ENCODE measurements at regions not wholly inside any gene's neighbourhood (a gene's known extent, or its start where the extent isn't known, plus 50 kb on each side); places are given as distances from the start of the nearest gene placed in this dataset.
"Not testable (repeated sequence)": the region's sequence is repeated elsewhere in the genome, so short reads cannot be mapped to it uniquely, and the experiment has no call there.

DNA sequence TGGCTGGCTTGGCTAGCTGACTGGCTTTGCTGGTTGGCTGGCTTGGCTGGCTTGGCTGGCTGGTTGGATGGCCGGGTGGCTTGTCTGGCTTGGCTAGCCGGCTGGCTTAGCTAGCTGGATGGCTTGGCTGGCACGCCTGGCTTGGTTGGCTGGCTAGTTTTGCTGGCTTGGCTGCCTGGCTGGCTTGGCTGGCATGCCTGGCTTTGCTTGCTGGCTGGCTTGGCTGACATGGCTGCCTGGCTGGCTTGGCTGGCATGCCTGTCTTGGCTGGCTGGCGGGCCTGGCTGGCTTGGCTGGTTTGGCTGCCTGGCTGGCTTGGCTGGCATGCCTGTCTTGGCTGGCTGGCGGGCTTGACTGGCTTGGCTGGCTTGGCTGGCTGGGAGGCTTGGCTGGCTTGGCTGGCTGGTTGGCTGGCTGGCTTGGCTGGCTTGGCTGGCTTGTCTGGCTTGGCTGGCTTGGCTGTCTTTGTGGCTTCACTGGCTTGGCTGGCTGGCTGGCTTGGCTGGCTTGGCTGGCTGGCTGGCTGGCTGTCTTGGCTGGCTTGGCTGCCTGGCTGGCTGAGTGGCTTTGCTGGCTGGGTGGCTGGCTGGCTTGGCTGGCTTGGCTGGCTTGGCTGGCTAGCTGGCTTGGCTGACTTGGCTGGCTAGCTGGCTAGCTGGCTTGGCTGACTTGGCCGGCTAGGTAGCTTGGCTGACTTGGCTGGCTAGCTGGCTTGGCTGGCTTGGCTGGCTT lies 2808.9 kb downstream of the RPIA start:
- not testable (repeated sequence) for H3K9ac ChIP-seq (ENCODE audit: low read length); H3K4me1 ChIP-seq (ENCODE audit: control insufficient read depth, insufficient read depth, low read length); H3K36me3 ChIP-seq (ENCODE audit: control insufficient read depth, insufficient read depth, low read length); H3K27ac ChIP-seq (ENCODE audit: low read depth, low read length); H3K27me3 ChIP-seq (ENCODE audit: control insufficient read depth, insufficient read depth, low read length); H3K4me3 ChIP-seq (ENCODE audit: low read length)

DNA sequence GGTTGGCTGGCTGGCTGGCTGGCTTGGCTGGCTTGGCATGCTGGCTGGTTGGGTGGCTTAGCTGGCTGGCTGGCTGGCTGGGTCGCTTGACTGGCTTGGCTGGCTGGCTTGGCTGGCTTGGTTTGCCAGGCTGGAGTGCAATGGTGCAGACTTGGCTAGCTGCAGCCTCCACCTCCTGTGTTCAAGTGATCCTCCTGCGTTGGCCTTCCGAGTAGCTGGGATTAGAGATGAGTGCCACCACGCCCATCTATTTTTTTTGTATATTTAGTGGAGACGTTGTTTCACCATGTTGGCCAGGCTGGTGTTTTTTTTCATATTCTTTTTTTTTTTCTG lies 2809.5 kb downstream of the RPIA start:
- not testable (repeated sequence) for H3K4me3 ChIP-seq (ENCODE audit: low read length); H3K27me3 ChIP-seq (ENCODE audit: control insufficient read depth, insufficient read depth, low read length); H3K9ac ChIP-seq (ENCODE audit: low read length); H3K36me3 ChIP-seq (ENCODE audit: control insufficient read depth, insufficient read depth, low read length); H3K27ac ChIP-seq (ENCODE audit: low read depth, low read length); H3K4me1 ChIP-seq (ENCODE audit: control insufficient read depth, insufficient read depth, low read length)

DNA sequence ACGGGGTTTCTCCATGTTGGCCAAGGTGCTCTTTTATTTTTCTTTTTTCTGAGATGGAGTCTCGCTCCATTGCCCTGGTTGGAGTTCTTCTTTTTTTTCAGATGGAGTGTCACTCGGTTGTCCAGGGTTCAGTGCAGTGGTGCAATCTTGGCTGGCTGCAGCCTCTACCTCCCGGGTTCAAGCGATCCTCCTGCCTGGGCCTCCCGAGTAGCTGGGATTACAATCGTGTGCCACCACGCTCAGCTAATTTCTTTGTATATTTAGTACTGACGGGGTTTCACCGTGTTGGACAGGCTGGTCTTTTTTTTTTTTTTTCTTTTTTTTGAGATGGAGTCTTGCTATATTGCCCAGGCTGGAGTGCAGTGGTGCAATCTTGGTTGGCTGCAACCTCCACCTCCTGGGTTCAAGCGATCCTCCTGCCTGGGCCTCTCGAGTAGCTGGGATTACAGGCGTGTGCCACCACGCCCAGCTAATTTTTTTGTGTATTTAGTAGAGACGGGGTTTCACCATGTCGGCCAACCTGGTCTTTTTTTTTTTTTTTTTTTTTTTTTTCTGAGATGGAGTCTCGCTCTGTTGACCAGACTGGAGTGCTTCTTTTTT lies 2810.1 kb downstream of the RPIA start:
- H3K27me3 ChIP-seq (ENCODE audit: control insufficient read depth, insufficient read depth, low read length); H3K27ac ChIP-seq (ENCODE audit: low read depth, low read length); H3K36me3 ChIP-seq (ENCODE audit: control insufficient read depth, insufficient read depth, low read length); H3K4me3 ChIP-seq (ENCODE audit: low read length); H3K9ac ChIP-seq (ENCODE audit: low read length); H3K4me1 ChIP-seq (ENCODE audit: control insufficient read depth, insufficient read depth, low read length): not testable (repeated sequence)

DNA sequence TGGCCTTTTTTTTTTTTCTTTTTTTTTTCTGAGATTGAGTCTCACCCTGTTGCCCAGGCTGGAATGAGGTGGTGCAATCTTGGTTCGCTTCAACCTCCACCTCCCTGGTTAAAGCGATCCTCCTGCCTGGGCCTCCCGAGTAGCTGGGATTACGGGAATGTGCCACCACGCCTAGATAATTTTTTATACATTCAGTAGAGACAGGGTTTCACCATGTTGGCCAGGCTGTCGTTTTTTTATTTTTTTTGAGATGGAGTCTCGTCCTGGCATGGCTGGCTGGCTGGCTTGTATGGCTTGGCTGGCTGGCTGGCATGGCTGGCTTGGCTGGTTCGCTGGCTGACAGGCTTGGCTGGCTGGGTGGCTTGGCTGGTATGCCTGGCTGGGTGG lies 2812.1 kb downstream of the RPIA start:
- H3K36me3 ChIP-seq (ENCODE audit: control insufficient read depth, insufficient read depth, low read length); H3K4me1 ChIP-seq (ENCODE audit: control insufficient read depth, insufficient read depth, low read length); H3K9ac ChIP-seq (ENCODE audit: low read length); H3K27ac ChIP-seq (ENCODE audit: low read depth, low read length); H3K4me3 ChIP-seq (ENCODE audit: low read length); H3K27me3 ChIP-seq (ENCODE audit: control insufficient read depth, insufficient read depth, low read length): not testable (repeated sequence)

DNA sequence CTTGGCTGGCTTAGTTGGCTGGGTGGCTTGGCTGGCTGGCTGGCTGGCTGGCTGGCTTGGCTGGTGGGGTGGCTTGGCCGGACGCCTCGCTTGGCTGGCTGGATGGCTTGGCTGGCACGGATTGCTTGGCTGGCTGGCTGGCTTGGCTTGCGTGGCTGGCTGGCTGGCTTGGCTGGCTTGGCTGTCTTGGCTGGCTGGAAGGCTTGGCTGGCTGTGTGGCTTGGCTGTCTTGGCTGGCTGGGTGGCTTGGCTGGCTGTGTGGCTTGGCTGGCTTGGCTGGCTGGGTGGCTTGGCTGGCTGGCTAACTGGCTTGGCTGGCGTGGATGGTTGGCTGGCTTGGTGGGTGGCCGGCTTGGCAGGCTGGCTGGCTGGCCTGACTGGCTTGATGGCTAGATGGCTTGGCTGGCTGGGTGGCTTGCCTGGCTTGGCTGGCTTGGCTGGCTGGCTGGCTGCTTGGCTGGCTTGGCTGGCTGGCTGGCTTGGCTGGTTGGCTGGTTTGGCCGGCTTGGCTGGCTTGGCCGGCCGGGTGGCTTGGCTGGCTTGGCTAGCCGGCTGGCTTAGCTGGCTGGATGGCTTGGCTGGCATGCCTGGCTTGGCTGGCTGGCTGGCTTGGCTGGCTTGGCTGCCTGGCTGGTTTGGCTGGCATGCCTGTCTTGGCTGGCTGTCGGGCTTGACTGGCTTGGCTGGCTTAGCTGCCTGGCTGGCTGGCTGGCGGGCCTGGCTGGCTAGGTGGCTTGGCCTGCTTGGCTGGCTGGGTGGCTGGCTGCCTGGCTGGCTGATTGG lies 2812.7 kb downstream of the RPIA start:
- H3K27ac ChIP-seq (ENCODE audit: low read depth, low read length); H3K4me3 ChIP-seq (ENCODE audit: low read length); H3K9ac ChIP-seq (ENCODE audit: low read length); H3K27me3 ChIP-seq (ENCODE audit: control insufficient read depth, insufficient read depth, low read length); H3K36me3 ChIP-seq (ENCODE audit: control insufficient read depth, insufficient read depth, low read length); H3K4me1 ChIP-seq (ENCODE audit: control insufficient read depth, insufficient read depth, low read length): not testable (repeated sequence)

DNA sequence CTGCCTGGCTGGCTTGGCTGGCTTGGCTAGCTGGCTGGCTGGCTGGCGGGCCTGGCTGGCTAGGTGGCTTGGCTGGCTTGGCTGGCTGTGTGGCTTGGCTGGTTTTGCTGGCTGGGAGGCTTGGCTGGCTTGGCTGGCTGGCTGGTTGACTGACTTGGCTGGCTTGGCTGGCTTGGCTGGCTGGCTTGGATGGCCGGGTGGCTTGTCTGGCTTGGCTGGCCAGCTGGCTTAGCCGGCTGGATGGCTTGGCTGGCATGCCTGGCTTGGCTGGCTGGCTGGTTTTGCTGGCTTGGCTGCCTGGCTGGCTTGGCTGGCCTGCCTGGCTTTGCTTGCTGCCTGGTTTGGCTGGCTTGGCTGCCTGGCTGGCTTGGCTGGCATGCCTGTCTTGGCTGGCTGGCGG lies 2817.3 kb downstream of the RPIA start:
- not testable (repeated sequence) for H3K36me3 ChIP-seq (ENCODE audit: control insufficient read depth, insufficient read depth, low read length); H3K4me3 ChIP-seq (ENCODE audit: low read length); H3K27ac ChIP-seq (ENCODE audit: low read depth, low read length); H3K9ac ChIP-seq (ENCODE audit: low read length); H3K27me3 ChIP-seq (ENCODE audit: control insufficient read depth, insufficient read depth, low read length); H3K4me1 ChIP-seq (ENCODE audit: control insufficient read depth, insufficient read depth, low read length)

DNA sequence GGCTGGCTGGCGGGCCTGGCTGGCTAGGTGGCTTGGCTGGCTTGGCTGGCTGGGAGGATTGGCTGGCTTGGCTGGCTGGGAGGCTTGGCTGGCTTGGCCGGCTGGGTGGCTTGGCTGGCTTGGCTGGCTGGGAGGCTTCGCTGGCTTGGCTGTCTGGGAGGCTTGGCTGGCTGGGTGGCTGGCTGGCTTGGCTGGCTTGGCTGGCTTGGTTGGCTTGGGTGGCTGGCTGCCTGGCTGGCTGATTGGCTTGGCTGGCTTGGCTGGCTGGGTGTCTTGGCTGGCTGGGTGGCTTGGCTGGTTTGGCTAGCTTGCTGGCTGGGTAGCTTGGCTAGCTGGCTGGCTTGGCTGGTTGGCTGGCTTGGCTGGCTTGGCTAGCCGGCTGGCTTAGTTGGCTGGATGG lies 2817.8 kb downstream of the RPIA start:
- not testable (repeated sequence) for H3K36me3 ChIP-seq (ENCODE audit: control insufficient read depth, insufficient read depth, low read length); H3K4me1 ChIP-seq (ENCODE audit: control insufficient read depth, insufficient read depth, low read length); H3K4me3 ChIP-seq (ENCODE audit: low read length); H3K27ac ChIP-seq (ENCODE audit: low read depth, low read length); H3K27me3 ChIP-seq (ENCODE audit: control insufficient read depth, insufficient read depth, low read length); H3K9ac ChIP-seq (ENCODE audit: low read length)

DNA sequence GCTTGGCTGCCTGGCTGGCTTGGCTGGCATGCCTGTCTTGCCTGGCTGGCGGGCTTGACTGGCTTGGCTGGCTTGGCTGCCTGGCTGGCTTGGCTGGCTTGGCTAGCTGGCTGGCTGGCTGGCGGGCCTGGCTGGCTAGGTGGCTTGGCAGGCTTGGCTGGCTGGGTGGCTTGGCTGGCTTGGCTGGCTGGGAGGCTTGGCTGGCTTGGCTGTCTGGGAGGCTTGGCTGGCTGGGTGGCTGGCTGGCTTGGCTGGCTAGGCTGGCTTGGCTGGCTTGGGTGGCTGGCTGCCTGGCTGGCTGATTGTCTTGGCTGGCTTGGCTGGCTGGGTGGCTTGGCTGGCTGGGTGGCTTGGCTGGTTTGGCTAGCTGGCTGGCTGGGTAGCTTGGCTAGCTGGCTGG lies 2819.7 kb downstream of the RPIA start:
- not testable (repeated sequence) for H3K27me3 ChIP-seq (ENCODE audit: control insufficient read depth, insufficient read depth, low read length); H3K9ac ChIP-seq (ENCODE audit: low read length); H3K36me3 ChIP-seq (ENCODE audit: control insufficient read depth, insufficient read depth, low read length); H3K4me3 ChIP-seq (ENCODE audit: low read length); H3K4me1 ChIP-seq (ENCODE audit: control insufficient read depth, insufficient read depth, low read length); H3K27ac ChIP-seq (ENCODE audit: low read depth, low read length)

DNA sequence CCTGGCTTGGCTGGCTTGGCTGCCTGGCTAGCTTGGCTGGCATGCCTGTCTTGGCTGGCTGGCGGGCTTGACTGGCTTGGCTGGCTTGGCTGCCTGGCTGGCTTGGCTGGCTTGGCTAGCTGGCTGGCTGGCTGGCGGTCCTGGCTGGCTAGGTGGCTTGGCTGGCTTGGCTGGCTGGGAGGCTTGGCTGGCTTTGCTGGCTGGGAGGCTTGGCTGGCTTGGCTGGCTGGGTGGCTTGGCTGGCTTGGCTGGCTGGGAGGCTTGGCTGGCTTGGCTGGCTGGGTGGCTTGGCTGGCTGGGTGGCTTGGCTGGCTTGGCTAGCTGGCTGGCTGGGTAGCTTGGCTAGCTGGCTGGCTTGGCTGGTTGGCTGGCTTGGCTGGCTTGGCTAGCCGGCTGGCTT lies 2824.5 kb downstream of the RPIA start:
- not testable (repeated sequence) for H3K27me3 ChIP-seq (ENCODE audit: control insufficient read depth, insufficient read depth, low read length); H3K36me3 ChIP-seq (ENCODE audit: control insufficient read depth, insufficient read depth, low read length); H3K4me3 ChIP-seq (ENCODE audit: low read length); H3K27ac ChIP-seq (ENCODE audit: low read depth, low read length); H3K4me1 ChIP-seq (ENCODE audit: control insufficient read depth, insufficient read depth, low read length); H3K9ac ChIP-seq (ENCODE audit: low read length)

DNA sequence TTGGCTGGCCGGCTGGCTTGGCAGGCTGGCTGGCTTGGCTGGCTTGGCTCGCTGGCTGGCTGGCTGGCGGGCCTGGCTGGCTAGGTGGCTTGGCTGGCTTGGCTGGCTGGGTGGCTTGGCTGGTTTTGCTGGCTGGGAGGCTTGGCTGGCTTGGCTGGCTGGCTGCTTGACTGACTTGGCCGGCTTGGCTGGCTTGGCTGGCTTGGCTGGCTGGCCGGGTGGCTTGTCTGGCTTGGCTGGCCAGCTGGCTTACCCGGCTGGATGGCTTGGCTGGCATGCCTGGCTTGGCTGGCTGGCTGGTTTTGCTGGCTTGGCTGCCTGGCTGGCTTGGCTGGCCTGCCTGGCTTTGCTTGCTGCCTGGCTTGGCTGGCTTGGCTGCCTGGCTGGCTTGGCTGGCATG lies 2825.2 kb downstream of the RPIA start:
- not testable (repeated sequence) for H3K4me1 ChIP-seq (ENCODE audit: control insufficient read depth, insufficient read depth, low read length); H3K27me3 ChIP-seq (ENCODE audit: control insufficient read depth, insufficient read depth, low read length); H3K9ac ChIP-seq (ENCODE audit: low read length)

DNA sequence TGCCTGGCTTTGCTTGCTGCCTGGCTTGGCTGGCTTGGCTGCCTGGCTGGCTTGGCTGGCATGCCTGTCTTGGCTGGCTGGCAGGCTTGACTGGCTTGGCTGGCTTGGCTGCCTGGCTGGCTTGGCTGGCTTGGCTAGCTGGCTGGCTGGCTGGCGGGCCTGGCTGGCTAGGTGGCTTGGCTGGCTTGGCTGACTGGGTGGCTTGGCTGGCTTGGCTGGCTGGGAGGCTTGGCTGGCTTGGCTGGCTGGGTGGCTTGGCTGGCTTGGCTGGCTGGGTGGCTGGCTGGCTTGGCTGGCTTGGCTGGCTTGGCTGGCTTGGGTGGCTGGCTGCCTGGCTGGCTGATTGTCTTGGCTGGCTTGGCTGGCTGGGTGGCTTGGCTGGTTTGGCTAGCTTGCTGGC lies 2826.4 kb downstream of the RPIA start:
- not testable (repeated sequence) for H3K27ac ChIP-seq (ENCODE audit: low read depth, low read length); H3K4me3 ChIP-seq (ENCODE audit: low read length); H3K27me3 ChIP-seq (ENCODE audit: control insufficient read depth, insufficient read depth, low read length)

More for the DNA sequence above, 2825.2 kb downstream of the RPIA start:
- not testable (repeated sequence) for H3K36me3 ChIP-seq (ENCODE audit: control insufficient read depth, insufficient read depth, low read length); H3K27ac ChIP-seq (ENCODE audit: low read depth, low read length); H3K4me3 ChIP-seq (ENCODE audit: low read length)

DNA sequence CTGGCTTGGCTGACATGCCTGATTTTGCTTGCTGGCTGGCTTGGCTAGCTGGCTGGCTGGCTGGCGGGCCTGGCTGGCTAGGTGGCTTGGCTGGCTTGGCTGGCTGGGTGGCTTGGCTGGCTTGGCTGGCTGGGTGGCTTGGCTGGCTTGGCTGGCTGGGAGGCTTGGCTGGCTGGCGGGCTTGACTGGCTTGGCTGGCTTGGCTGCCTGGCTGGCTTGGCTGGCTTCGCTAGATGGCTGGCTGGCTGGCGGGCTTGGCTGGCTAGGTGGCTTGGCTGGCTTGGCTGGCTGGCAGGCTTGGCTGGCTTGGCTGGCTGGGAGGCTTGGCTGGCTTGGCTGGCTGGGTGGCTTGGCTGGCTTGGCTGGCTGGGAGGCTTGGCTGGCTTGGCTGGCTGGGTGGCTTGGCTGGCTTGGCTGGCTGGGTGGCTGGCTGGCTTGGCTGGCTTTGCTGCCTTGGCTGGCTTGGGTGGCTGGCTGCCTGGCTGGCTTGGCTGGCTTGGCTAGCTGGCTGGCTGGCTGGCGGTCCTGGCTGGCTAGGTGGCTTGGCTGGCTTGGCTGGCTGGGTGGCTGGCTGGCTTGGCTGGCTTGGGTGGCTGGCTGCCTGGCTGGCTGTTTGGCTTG lies 2827.0 kb downstream of the RPIA start:
- H3K9ac ChIP-seq (ENCODE audit: low read length); H3K4me3 ChIP-seq (ENCODE audit: low read length); H3K27ac ChIP-seq (ENCODE audit: low read depth, low read length); H3K36me3 ChIP-seq (ENCODE audit: control insufficient read depth, insufficient read depth, low read length); H3K4me1 ChIP-seq (ENCODE audit: control insufficient read depth, insufficient read depth, low read length); H3K27me3 ChIP-seq (ENCODE audit: control insufficient read depth, insufficient read depth, low read length): not testable (repeated sequence)

More for the DNA sequence above, 2826.4 kb downstream of the RPIA start:
- H3K9ac ChIP-seq (ENCODE audit: low read length); H3K4me1 ChIP-seq (ENCODE audit: control insufficient read depth, insufficient read depth, low read length); H3K36me3 ChIP-seq (ENCODE audit: control insufficient read depth, insufficient read depth, low read length): not testable (repeated sequence)
